PC-9 (cell line): ENCODE measurements at regions not wholly inside any gene's neighbourhood (a gene's known extent, or its start where the extent isn't known, plus 50 kb on each side); places are given as distances from the start of the nearest gene placed in this dataset.

Experiments used
- BruUV-seq: library from RNA; stranded (reverse); fragments of 400-500 nt; replicated peaks from 2 replicates; lab custom pipeline; 2021; lab: Mats Ljungman, UMichigan
- CTCF ChIA-PET: fragments of 300-600 bp; sonication (Branson Sonifier 250); formaldehyde crosslinking; loops from one replicate; lab custom pipeline; 2022; ENCODE audit warnings: antibody characterized with exemption; lab: Charles Lee
- POLR2A ChIA-PET: fragments of 300-600 bp; sonication (Branson Sonifier 250); formaldehyde crosslinking; loops from one replicate; lab custom pipeline; 2022; ENCODE audit warnings: antibody characterized with exemption; ENCODE audit not compliant: unreplicated experiment; lab: Charles Lee
- DNase-seq, 2 experiments: peaks; one replicate each; pipeline versions ENCODE4 v3.0.0 to v3.0.0-alpha.2; 2015 to 2022; ENCODE audit warnings: mixed read lengths in 1 of 2
- H2AFZ ChIP-seq: fragments of 200-600 bp; sonication (generic); 2 replicates; pipeline ENCODE4 v1.8.1; 2017; ENCODE audit warnings: antibody characterized with exemption
- H3F3A ChIP-seq: fragments of 200-600 bp; sonication (generic); 2 replicates; pipeline ENCODE4 v1.8.1; 2017; ENCODE audit warnings: antibody characterized with exemption, mild to moderate bottlenecking, low read depth; ENCODE audit not compliant: insufficient read depth
- H3K27ac ChIP-seq: fragments of 200-600 bp; sonication (generic); 2 replicates; pipeline ENCODE4 v1.6.1; 2016; ENCODE audit warnings: mixed run types
- H3K27me3 ChIP-seq: fragments of 200-600 bp; sonication (generic); 2 replicates; pipeline ENCODE4 v1.6.1; 2016; ENCODE audit warnings: low read depth, mixed run types; ENCODE audit not compliant: insufficient read depth
- H3K36me3 ChIP-seq: fragments of 200-600 bp; sonication (generic); 2 replicates; pipeline ENCODE4 v1.6.1; 2016; ENCODE audit warnings: low read depth, mixed run types
- H3K4me1 ChIP-seq: fragments of 200-600 bp; sonication (generic); replicated peaks from 2 replicates; pipeline ENCODE4 v1.6.1; 2016; ENCODE audit warnings: mixed run types; ENCODE audit not compliant: insufficient read depth
- H3K4me2 ChIP-seq: fragments of 200-600 bp; sonication (generic); 2 replicates; pipeline ENCODE4 v1.6.1; 2017; ENCODE audit warnings: mixed run types
- H3K4me3 ChIP-seq: fragments of 200-600 bp; sonication (generic); 2 replicates; pipeline ENCODE4 v1.6.1; 2016; ENCODE audit warnings: mixed run types
- H3K79me2 ChIP-seq: fragments of 200-600 bp; sonication (generic); 2 replicates; pipeline ENCODE4 v1.6.1; 2017; ENCODE audit warnings: low read depth, mixed run types
- H3K9me2 ChIP-seq: fragments of 200-600 bp; sonication (generic); 2 replicates; pipeline ENCODE4 v1.8.1; 2017; ENCODE audit warnings: mild to moderate bottlenecking; ENCODE audit not compliant: insufficient read depth
- H3K9me3 ChIP-seq: fragments of 200-600 bp; sonication (generic); 2 replicates; pipeline ENCODE4 v1.8.1; 2016; ENCODE audit warnings: low read depth; ENCODE audit not compliant: insufficient read depth
- H4K20me1 ChIP-seq: fragments of 200-600 bp; sonication (generic); 2 replicates; pipeline ENCODE4 v1.8.1; 2017; ENCODE audit not compliant: insufficient read depth
- EZH2 ChIP-seq: fragments of 200-600 bp; sonication (generic); IDR thresholded peaks from 2 replicates; pipeline ENCODE4 v1.8.0; 2017; ENCODE audit warnings: antibody characterized with exemption, low read depth
- intact Hi-C: fragments of 100-400 bp; cut with micrococcal nuclease; formaldehyde crosslinking; loops from one replicate; pipeline ENCODE4 v1.10.0; 2022; ENCODE audit not compliant: unreplicated experiment
- TF ChIP-seq, protein P1 (sequence below): fragments of 200-600 bp; sonication (generic); conservative IDR thresholded peaks from 2 replicates; pipeline ENCODE4 v1.6.1; 2017; ENCODE audit warnings: mixed run types, antibody characterized with exemption, mild to moderate bottlenecking, moderate library complexity

DNA sequence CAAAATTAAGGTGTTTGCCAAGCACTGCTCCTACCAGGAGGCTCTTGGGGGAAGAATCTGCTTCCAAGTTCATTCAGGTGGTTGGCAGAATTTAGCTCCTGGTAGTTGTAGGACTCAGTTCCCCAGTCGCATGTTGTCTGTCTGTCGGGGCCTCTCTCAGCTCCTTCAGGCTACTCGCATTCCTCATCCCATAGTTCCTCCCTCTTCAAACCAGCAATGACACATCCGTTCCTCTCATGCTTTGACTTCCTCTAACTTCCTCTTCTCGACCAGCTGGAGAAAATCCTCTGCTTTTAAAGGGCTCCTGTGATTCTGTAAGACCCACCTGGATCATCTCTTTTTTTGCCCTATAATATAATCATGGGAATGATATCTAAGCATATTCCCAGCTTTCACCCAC, 108.1 kb downstream of the PMP22 start:
- no TSS peak for BruUV-seq
- intact Hi-C loops = no loop called here
- Histone ChIP-seq H3K27ac (no peak overlapping the region), H4K20me1 (no peaks in the 10 kb centered on the region), H3K36me3 (no peaks in the 10 kb centered on the region), H3K4me1 (no peaks in the 10 kb centered on the region), H3K4me2 (no peak overlapping the region), H3K27me3 (peaks cover 13% of the 10 kb centered on the region), H3K9me3 (no peaks in the 10 kb centered on the region), H3K9me2 (no peaks in the 10 kb centered on the region), H3K4me3 (no peak overlapping the region), H3F3A (no peaks in the 10 kb centered on the region), H2AFZ (no peak overlapping the region), H3K79me2 (no peaks in the 10 kb centered on the region)
- DNase-seq = no peak
- POLR2A ChIA-PET = no interaction called here
- TF ChIP-seq, protein P1, sequence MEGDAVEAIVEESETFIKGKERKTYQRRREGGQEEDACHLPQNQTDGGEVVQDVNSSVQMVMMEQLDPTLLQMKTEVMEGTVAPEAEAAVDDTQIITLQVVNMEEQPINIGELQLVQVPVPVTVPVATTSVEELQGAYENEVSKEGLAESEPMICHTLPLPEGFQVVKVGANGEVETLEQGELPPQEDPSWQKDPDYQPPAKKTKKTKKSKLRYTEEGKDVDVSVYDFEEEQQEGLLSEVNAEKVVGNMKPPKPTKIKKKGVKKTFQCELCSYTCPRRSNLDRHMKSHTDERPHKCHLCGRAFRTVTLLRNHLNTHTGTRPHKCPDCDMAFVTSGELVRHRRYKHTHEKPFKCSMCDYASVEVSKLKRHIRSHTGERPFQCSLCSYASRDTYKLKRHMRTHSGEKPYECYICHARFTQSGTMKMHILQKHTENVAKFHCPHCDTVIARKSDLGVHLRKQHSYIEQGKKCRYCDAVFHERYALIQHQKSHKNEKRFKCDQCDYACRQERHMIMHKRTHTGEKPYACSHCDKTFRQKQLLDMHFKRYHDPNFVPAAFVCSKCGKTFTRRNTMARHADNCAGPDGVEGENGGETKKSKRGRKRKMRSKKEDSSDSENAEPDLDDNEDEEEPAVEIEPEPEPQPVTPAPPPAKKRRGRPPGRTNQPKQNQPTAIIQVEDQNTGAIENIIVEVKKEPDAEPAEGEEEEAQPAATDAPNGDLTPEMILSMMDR = no peak
- TF ChIP-seq EZH2 = no peak
- CTCF ChIA-PET = no interaction called here

DNA sequence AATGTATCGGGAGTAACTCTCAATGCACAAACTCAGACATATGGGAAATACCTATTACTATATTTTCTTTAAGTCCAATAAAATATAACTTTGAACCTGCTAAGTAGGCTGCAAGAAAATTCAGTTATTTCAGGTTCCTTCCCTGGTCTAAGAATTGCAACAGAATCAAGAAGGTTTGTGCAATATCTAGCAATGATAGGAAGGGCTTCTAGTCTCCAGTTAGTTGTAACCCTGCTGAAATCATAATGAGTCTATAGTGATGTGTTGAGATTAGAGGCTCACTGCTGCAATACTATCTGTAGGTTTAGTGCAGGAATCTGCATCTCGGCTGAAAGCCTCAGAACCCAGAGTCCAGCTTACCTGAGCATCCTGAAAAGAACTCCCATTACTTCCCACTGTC, 110.5 kb downstream of the PMP22 start:
- Histone ChIP-seq H4K20me1 (no peaks in the 10 kb centered on the region), H3K4me2 (no peak overlapping the region), H3K36me3 (no peaks in the 10 kb centered on the region), H2AFZ (no peak overlapping the region), H3K79me2 (no peaks in the 10 kb centered on the region), H3K4me1 (no peaks in the 10 kb centered on the region), H3K27me3 (peaks cover 13% of the 10 kb centered on the region), H3K27ac (no peak overlapping the region), H3F3A (no peaks in the 10 kb centered on the region), H3K4me3 (no peak overlapping the region), H3K9me2 (no peaks in the 10 kb centered on the region), H3K9me3 (no peaks in the 10 kb centered on the region)
- intact Hi-C loops = no loop called here
- no peak for DNase-seq
- BruUV-seq = no TSS peak
- POLR2A ChIA-PET = no interaction called here
- TF ChIP-seq, protein P1 = no peak
- TF ChIP-seq EZH2 = no peak
- CTCF ChIA-PET = no interaction called here

DNA sequence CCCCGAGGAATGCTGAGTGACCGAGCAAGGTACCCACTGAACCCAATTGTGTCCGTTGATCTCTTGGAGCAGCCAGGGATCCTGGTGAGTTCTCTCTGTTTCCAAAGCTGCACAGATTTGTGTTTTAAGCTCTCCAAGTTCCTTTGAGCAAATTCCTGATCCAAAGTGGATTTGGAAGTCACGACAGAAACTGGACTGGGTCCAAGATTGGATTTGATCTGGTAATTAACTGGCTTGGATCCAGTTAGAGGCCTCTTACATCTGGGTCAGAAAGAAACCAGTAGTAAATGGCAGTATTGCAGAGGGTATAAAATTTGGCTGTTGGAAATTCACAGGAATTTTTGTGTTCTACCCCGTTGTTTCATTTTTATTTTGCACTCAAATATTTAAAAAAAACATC, 119.5 kb downstream of the PMP22 start:
- Histone ChIP-seq H3K4me1 (no peaks in the 10 kb centered on the region), H3K79me2 (no peaks in the 10 kb centered on the region), H3K27ac (no peak overlapping the region), H2AFZ (no peak overlapping the region), H3K4me2 (no peak overlapping the region), H4K20me1 (no peaks in the 10 kb centered on the region), H3K9me2 (no peaks in the 10 kb centered on the region), H3K9me3 (no peaks in the 10 kb centered on the region), H3K4me3 (no peak overlapping the region), H3F3A (no peaks in the 10 kb centered on the region), H3K36me3 (no peaks in the 10 kb centered on the region), H3K27me3 (no peaks in the 10 kb centered on the region)
- no peak for DNase-seq
- POLR2A ChIA-PET = interaction anchor here (0.7 kb wide), 1 partner anchor 1108 kb away, joined by 4 read pairs; no protein-coding TSS in a partner anchor
- no TSS peak for BruUV-seq
- intact Hi-C loops = no loop called here
- CTCF ChIA-PET = no interaction called here
- no peak for TF ChIP-seq EZH2
- TF ChIP-seq, protein P1 = no peak
